ENCODE measurements at regions not wholly inside any gene's neighbourhood (a gene's known extent, or its start where the extent isn't known, plus 50 kb on each side); places are given as distances from the start of the nearest gene placed in this dataset.

- TF ChIP-seq CTCF (conservative IDR thresholded peaks at IDR 0.05; ENCODE audit: low read depth, low read length): no peak
- TF ChIP-seq EZH2 (IDR thresholded peaks at IDR 0.05; ENCODE audit: borderline replicate concordance, low read depth, low read length, poor library complexity, severe bottlenecking): no peak
Measured at GRCh38 chr2:216754812-216755211, 59.5 kb upstream of the IGFBP5 start.

Data from A673 (cell line).